ENCODE measurements at regions not wholly inside any gene's neighbourhood (a gene's known extent, or its start where the extent isn't known, plus 50 kb on each side); places are given as distances from the start of the nearest gene placed in this dataset.

- no peak for DNase-seq
These were observed 259.2 kb upstream of the TMTC4 start for GRCh38 chr13:100933841-100934240.

- no peak for DNase-seq
These were observed 248.0 kb upstream of the TMTC4 start for GRCh38 chr13:100922599-100922998.

- no peak for DNase-seq
These were observed 246.5 kb upstream of the TMTC4 start for GRCh38 chr13:100921139-100921538.

- DNase-seq = no peak
These were observed 242.4 kb upstream of the TMTC4 start for GRCh38 chr13:100917011-100917410.

GRCh38 chr13:100913143-100913542 is 238.5 kb upstream of the TMTC4 start:
- DNase-seq = no peak

GRCh38 chr13:100904293-100904976 is 229.8 kb upstream of the TMTC4 start:
- no peak for DNase-seq

- DNase-seq = no peak
These were observed 225.2 kb upstream of the TMTC4 start for GRCh38 chr13:100899720-100900316.

- no peak for DNase-seq
These were observed 223.8 kb upstream of the TMTC4 start for GRCh38 chr13:100898431-100898830.

- DNase-seq = no peak
These were observed 221.1 kb upstream of the TMTC4 start for GRCh38 chr13:100895651-100896050.

- no peak for DNase-seq
These were observed 218.4 kb upstream of the TMTC4 start for GRCh38 chr13:100892981-100893380.

- no peak for DNase-seq
These were observed 216.1 kb upstream of the TMTC4 start for GRCh38 chr13:100890645-100891044.

- no peak for DNase-seq
These were observed 213.1 kb upstream of the TMTC4 start for GRCh38 chr13:100887729-100888151.

GRCh38 chr13:100883453-100883852 is 208.9 kb upstream of the TMTC4 start:
- no peak for DNase-seq

GRCh38 chr13:100881291-100881864 is 206.8 kb upstream of the TMTC4 start:
- no peak for DNase-seq

GRCh38 chr13:100880166-100880565 is 205.6 kb upstream of the TMTC4 start:
- no peak for DNase-seq

- DNase-seq = no peak
These were observed 204.7 kb upstream of the TMTC4 start for GRCh38 chr13:100879255-100879654.

GRCh38 chr13:100876044-100876403 is 201.4 kb upstream of the TMTC4 start:
- no peak for DNase-seq

- DNase-seq = peak; percentile 25
These were observed 200.9 kb upstream of the TMTC4 start for GRCh38 chr13:100875392-100876043.

- no peak for DNase-seq
These were observed 198.2 kb upstream of the TMTC4 start for GRCh38 chr13:100872761-100873160.

- no peak for DNase-seq
These were observed 196.3 kb upstream of the TMTC4 start for GRCh38 chr13:100870898-100871297.

GRCh38 chr13:100860866-100861265 is 186.3 kb upstream of the TMTC4 start:
- no peak for DNase-seq

- DNase-seq = no peak
These were observed 185.3 kb upstream of the TMTC4 start for GRCh38 chr13:100859861-100860260.

- no peak for DNase-seq
These were observed 180.6 kb upstream of the TMTC4 start for GRCh38 chr13:100855151-100855550.

- no peak for DNase-seq
These were observed 179.4 kb upstream of the TMTC4 start for GRCh38 chr13:100854006-100854405.
